Endothelial cell of umbilical vein (primary cell): ENCODE measurements at regions not wholly inside any gene's neighbourhood (a gene's known extent, or its start where the extent isn't known, plus 50 kb on each side); places are given as distances from the start of the nearest gene placed in this dataset.

ENCODE experiments used
- BruUV-seq: library from RNA; stranded (reverse); fragments of 400-500 nt; replicated peaks from 2 replicates; lab custom pipeline; 2021; lab: Mats Ljungman, UMichigan
- CTCF ChIA-PET: fragments of 300-600, 350-600 bp; sonication (Branson Sonifier 250); formaldehyde crosslinking; loops from one replicate; lab custom pipeline; 2021; ENCODE audit warnings: antibody characterized with exemption, inconsistent platforms; lab: Charles Lee
- POLR2A ChIA-PET: fragments of 300-600, 350-600 bp; sonication (Branson Sonifier 250); formaldehyde crosslinking; loops from one replicate; lab custom pipeline; 2021; ENCODE audit warnings: antibody characterized with exemption, inconsistent platforms; lab: Charles Lee
- DNase-seq: peaks from one replicate; pipeline ENCODE4 v3.0.0-alpha.2; 2011; ENCODE audit warnings: low read depth, low spot score
- FAIRE-seq: peaks from 2 replicates; lab custom pipeline; 2011; peaks lifted over from hg19 to GRCh38; lab: Jason Lieb, UNC
- H2AFZ ChIP-seq: 2 replicates; pipeline ENCODE4 v1.6.0; 2012; ENCODE audit warnings: low read depth, low read length, control low read depth, inconsistent platforms
- H3K27ac ChIP-seq: 2 replicates; pipeline ENCODE4 v1.5.1; 2011; ENCODE audit warnings: low read depth, mild to moderate bottlenecking, control low read depth, low read length, moderate library complexity; ENCODE audit not compliant: insufficient read depth
- H3K27me3 ChIP-seq, 2 experiments: 2 replicates each; pipeline versions ENCODE4 v1.6.0 to v1.6.1; 2011; ENCODE audit warnings: low read length in 2 of 2, mixed read lengths in 1 of 2; ENCODE audit not compliant: control insufficient read depth in 2 of 2, insufficient read depth in 2 of 2
- H3K36me3 ChIP-seq, 2 experiments: 2 replicates in 1 of 2; 3 replicates in 1 of 2; pipeline ENCODE4 v1.5.1; 2011; ENCODE audit warnings: low read length in 2 of 2, mild to moderate bottlenecking in 1 of 2, moderate library complexity in 1 of 2; ENCODE audit not compliant: control insufficient read depth in 2 of 2, insufficient read depth in 2 of 2; ENCODE audit errors: extremely low read depth in 1 of 2
- H3K4me1 ChIP-seq: 3 replicates; pipeline ENCODE4 v1.5.1; 2011; ENCODE audit warnings: mild to moderate bottlenecking, low read length; ENCODE audit not compliant: control insufficient read depth, insufficient read depth; ENCODE audit errors: extremely low read depth
- H3K4me2 ChIP-seq: 2 replicates; pipeline ENCODE4 v1.6.1; 2011; ENCODE audit warnings: low read length, control low read depth, mixed read lengths; ENCODE audit not compliant: insufficient read depth
- H3K4me3 ChIP-seq, 3 experiments: fragments of 200-600 bp in 1 of 3; sonication (generic), shearing (Covaris generic) in 1 of 3; replicated peaks in 1 of 3; 2 replicates each; pipeline ENCODE4 v1.5.1; 2011 to 2016; ENCODE audit warnings: control low read depth in 3 of 3, low read length in 3 of 3, mild to moderate bottlenecking in 2 of 3, inconsistent platforms in 1 of 3, low read depth in 1 of 3, moderate library complexity in 1 of 3; ENCODE audit not compliant: insufficient read depth in 1 of 3
- H3K79me2 ChIP-seq: 2 replicates; pipeline ENCODE4 v1.6.0; 2012; ENCODE audit warnings: low read length, inconsistent platforms; ENCODE audit not compliant: control insufficient read depth, insufficient read depth
- H3K9ac ChIP-seq: replicated peaks from 2 replicates; pipeline ENCODE3; 2011; ENCODE audit warnings: low read length, control low read depth; ENCODE audit not compliant: insufficient read depth; ENCODE audit errors: extremely low read depth
- H3K9me1 ChIP-seq: replicated peaks from 3 replicates; pipeline ENCODE4 v1.6.0; 2011; ENCODE audit warnings: mild to moderate bottlenecking, low read length; ENCODE audit not compliant: control insufficient read depth, insufficient read depth; ENCODE audit errors: extremely low read depth
- H3K9me3 ChIP-seq: replicated peaks from 2 replicates; pipeline ENCODE4 v1.5.1; 2012; ENCODE audit warnings: low read length, inconsistent platforms; ENCODE audit not compliant: control insufficient read depth, insufficient read depth
- H4K20me1 ChIP-seq: replicated peaks from 2 replicates; pipeline ENCODE3; 2011; ENCODE audit warnings: mild to moderate bottlenecking, low read length; ENCODE audit not compliant: control insufficient read depth, insufficient read depth; ENCODE audit errors: extremely low read depth
- CTCF ChIP-seq, 2 donors: IDR thresholded peaks; 1 replicate in 1 of 2; 2 replicates in 1 of 2; pipeline ENCODE4 v1.5.1; 2011; ENCODE audit warnings: low read length in 2 of 2, mild to moderate bottlenecking in 2 of 2, moderate library complexity in 2 of 2, control low read depth in 1 of 2, inconsistent platforms in 1 of 2, low read depth in 1 of 2; ENCODE audit not compliant: insufficient read depth in 1 of 2; ENCODE audit errors: extremely low read depth in 1 of 2
- EZH2 ChIP-seq: IDR thresholded peaks from 2 replicates; pipeline ENCODE4 v1.6.1; 2012; ENCODE audit warnings: borderline replicate concordance, low read depth, mild to moderate bottlenecking, moderate library complexity, low read length, inconsistent platforms; ENCODE audit not compliant: severe bottlenecking
- FOS ChIP-seq: IDR thresholded peaks from 2 replicates; pipeline ENCODE4 v1.6.1; 2011; ENCODE audit warnings: mild to moderate bottlenecking, low read length, moderate library complexity, borderline replicate concordance; ENCODE audit not compliant: insufficient read depth
- GATA2 ChIP-seq: IDR thresholded peaks from 2 replicates; pipeline ENCODE4 v1.7.0; 2011; ENCODE audit warnings: low read depth, mild to moderate bottlenecking, moderate library complexity, mixed read lengths, low read length; ENCODE audit not compliant: insufficient read length, insufficient read depth
- JUN ChIP-seq: IDR thresholded peaks from 2 replicates; pipeline ENCODE4 v1.6.1; 2011; ENCODE audit warnings: borderline replicate concordance, low read depth; ENCODE audit not compliant: insufficient read length, insufficient read depth
- MAX ChIP-seq: IDR thresholded peaks from 2 replicates; pipeline ENCODE4 v1.6.1; 2011; ENCODE audit not compliant: insufficient read depth, insufficient read length
- MYC ChIP-seq: IDR thresholded peaks from one replicate; pipeline ENCODE4 v1.6.1; 2011; ENCODE audit warnings: mild to moderate bottlenecking, low read depth, low read length
- POLR2A ChIP-seq: IDR thresholded peaks from 2 replicates; pipeline ENCODE4 v1.6.1; 2012; ENCODE audit warnings: low read depth, mild to moderate bottlenecking, control low read depth, low read length
- POLR2AphosphoS5 ChIP-seq: IDR thresholded peaks from 2 replicates; pipeline ENCODE4 v1.6.1; 2012; ENCODE audit warnings: low read depth, mild to moderate bottlenecking, control low read depth, low read length, moderate library complexity; ENCODE audit not compliant: insufficient read depth
- dilution Hi-C: fragments of 300-500 bp; cut with MboI; formaldehyde crosslinking; loops from one replicate; pipeline ENCODE4 v1.15.0; 2019; ENCODE audit warnings: low sequenced_read_pairs; ENCODE audit not compliant: extremely low pct_ligation_motif_present
- intact Hi-C: fragments of 100-400 bp; cut with micrococcal nuclease; formaldehyde crosslinking; loops from one replicate; pipeline ENCODE4 v1.10.0; 2022

- no peak overlapping the region for H2AFZ ChIP-seq
- H3K4me1 ChIP-seq, result no peaks in the 10 kb centered on the region
- dilution Hi-C loops, result no loop called here
- no peak overlapping the region for H3K4me2 ChIP-seq
- ChIA-PET CTCF (no interaction called here), POLR2A (no interaction called here)
- no peak overlapping the region for H3K4me3 ChIP-seq
- no peaks in the 10 kb centered on the region for H3K36me3 ChIP-seq
- TF ChIP-seq POLR2A (no peak), GATA2 (no peak), MYC (no peak), FOS (no peak), EZH2 (no peak), CTCF (IDR thresholded peaks at IDR 0.05; ENCODE audit: extremely low read depth in 1 of 2, insufficient read depth in 1 of 2, low read depth in 1 of 2, low read length in 2 of 2) (no peak), JUN (no peak), POLR2AphosphoS5 (no peak), MAX (no peak)
- BruUV-seq, result no TSS peak
- no peak overlapping the region for H3K27ac ChIP-seq
- H3K9ac ChIP-seq, result no peak overlapping the region
- no peaks in the 10 kb centered on the region for H3K27me3 ChIP-seq
- H4K20me1 ChIP-seq, result no peaks in the 10 kb centered on the region
- no peaks in the 10 kb centered on the region for H3K79me2 ChIP-seq
- intact Hi-C loops, result no loop called here
- H3K9me3 ChIP-seq, result no peaks in the 10 kb centered on the region
- FAIRE-seq, result no peak
- no peaks in the 10 kb centered on the region for H3K9me1 ChIP-seq
- no peak for DNase-seq
Measured at GRCh38 chr4:137090951-137091350, 441.3 kb downstream of the PCDH18 start.
